ENCODE measurements at regions not wholly inside any gene's neighbourhood (a gene's known extent, or its start where the extent isn't known, plus 50 kb on each side); places are given as distances from the start of the nearest gene placed in this dataset.

DNA sequence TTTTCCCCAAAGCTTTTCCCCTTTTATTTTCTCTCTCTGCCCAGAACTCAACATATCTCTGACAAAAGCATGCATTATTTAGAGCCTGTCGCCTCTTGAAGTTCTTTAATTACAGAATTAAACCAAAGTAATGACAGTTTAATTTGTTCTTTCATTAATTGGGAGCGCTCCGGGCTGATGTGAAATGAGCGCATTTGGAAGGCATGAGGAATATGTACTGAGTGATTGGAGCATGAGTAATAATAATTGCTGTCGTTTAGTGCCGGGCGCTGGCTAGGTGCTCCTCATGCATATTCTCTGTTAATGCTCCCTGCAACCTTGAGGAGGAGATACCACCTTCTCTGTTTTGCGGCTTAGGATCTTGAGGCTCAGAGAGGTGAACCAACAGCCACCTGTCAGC, 120.5 kb downstream of the SLC25A47 start (continued):
- TF ChIP-seq, protein P1, sequence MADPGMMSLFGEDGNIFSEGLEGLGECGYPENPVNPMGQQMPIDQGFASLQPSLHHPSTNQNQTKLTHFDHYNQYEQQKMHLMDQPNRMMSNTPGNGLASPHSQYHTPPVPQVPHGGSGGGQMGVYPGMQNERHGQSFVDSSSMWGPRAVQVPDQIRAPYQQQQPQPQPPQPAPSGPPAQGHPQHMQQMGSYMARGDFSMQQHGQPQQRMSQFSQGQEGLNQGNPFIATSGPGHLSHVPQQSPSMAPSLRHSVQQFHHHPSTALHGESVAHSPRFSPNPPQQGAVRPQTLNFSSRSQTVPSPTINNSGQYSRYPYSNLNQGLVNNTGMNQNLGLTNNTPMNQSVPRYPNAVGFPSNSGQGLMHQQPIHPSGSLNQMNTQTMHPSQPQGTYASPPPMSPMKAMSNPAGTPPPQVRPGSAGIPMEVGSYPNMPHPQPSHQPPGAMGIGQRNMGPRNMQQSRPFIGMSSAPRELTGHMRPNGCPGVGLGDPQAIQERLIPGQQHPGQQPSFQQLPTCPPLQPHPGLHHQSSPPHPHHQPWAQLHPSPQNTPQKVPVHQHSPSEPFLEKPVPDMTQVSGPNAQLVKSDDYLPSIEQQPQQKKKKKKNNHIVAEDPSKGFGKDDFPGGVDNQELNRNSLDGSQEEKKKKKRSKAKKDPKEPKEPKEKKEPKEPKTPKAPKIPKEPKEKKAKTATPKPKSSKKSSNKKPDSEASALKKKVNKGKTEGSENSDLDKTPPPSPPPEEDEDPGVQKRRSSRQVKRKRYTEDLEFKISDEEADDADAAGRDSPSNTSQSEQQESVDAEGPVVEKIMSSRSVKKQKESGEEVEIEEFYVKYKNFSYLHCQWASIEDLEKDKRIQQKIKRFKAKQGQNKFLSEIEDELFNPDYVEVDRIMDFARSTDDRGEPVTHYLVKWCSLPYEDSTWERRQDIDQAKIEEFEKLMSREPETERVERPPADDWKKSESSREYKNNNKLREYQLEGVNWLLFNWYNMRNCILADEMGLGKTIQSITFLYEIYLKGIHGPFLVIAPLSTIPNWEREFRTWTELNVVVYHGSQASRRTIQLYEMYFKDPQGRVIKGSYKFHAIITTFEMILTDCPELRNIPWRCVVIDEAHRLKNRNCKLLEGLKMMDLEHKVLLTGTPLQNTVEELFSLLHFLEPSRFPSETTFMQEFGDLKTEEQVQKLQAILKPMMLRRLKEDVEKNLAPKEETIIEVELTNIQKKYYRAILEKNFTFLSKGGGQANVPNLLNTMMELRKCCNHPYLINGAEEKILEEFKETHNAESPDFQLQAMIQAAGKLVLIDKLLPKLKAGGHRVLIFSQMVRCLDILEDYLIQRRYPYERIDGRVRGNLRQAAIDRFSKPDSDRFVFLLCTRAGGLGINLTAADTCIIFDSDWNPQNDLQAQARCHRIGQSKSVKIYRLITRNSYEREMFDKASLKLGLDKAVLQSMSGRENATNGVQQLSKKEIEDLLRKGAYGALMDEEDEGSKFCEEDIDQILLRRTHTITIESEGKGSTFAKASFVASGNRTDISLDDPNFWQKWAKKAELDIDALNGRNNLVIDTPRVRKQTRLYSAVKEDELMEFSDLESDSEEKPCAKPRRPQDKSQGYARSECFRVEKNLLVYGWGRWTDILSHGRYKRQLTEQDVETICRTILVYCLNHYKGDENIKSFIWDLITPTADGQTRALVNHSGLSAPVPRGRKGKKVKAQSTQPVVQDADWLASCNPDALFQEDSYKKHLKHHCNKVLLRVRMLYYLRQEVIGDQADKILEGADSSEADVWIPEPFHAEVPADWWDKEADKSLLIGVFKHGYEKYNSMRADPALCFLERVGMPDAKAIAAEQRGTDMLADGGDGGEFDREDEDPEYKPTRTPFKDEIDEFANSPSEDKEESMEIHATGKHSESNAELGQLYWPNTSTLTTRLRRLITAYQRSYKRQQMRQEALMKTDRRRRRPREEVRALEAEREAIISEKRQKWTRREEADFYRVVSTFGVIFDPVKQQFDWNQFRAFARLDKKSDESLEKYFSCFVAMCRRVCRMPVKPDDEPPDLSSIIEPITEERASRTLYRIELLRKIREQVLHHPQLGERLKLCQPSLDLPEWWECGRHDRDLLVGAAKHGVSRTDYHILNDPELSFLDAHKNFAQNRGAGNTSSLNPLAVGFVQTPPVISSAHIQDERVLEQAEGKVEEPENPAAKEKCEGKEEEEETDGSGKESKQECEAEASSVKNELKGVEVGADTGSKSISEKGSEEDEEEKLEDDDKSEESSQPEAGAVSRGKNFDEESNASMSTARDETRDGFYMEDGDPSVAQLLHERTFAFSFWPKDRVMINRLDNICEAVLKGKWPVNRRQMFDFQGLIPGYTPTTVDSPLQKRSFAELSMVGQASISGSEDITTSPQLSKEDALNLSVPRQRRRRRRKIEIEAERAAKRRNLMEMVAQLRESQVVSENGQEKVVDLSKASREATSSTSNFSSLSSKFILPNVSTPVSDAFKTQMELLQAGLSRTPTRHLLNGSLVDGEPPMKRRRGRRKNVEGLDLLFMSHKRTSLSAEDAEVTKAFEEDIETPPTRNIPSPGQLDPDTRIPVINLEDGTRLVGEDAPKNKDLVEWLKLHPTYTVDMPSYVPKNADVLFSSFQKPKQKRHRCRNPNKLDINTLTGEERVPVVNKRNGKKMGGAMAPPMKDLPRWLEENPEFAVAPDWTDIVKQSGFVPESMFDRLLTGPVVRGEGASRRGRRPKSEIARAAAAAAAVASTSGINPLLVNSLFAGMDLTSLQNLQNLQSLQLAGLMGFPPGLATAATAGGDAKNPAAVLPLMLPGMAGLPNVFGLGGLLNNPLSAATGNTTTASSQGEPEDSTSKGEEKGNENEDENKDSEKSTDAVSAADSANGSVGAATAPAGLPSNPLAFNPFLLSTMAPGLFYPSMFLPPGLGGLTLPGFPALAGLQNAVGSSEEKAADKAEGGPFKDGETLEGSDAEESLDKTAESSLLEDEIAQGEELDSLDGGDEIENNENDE (IDR thresholded peaks at IDR 0.05; ENCODE audit: insufficient replicate concordance, low read length), result no peak
- TF ChIP-seq SIX5 (IDR thresholded peaks at IDR 0.05; ENCODE audit: low read depth, low read length), result no peak

Data from H1 (cell line).